ENCODE measurements at regions not wholly inside any gene's neighbourhood (a gene's known extent, or its start where the extent isn't known, plus 50 kb on each side); places are given as distances from the start of the nearest gene placed in this dataset.

DNA sequence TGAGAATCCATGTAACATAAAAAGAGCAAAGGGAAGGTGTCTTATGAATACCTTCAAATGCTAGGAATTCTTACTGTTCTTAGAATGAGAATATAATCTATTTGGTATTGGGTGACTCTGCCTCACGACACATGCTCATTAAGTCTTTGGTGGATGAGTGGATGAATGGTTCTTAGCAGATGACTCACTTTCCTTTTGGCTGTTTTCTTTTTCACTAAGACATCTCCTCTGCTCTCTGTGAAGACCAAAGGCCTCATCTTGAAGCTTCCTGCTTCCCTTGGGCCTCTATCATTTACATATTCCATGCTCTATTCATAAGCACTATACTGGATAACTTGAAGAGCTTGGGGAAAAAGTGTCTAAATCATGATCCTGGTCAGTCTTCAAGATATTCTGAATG lies 468.1 kb downstream of the SPATA31D1 start:
- peaks cover 13% of the 10 kb centered on the region for H3K4me1 Mint-ChIP-seq
- H3K4me1 ChIP-seq (ENCODE audit: control insufficient read depth, insufficient read depth, low read length) = no peaks in the 10 kb centered on the region
- H3K9me3 Mint-ChIP-seq = peaks cover 8% of the 10 kb centered on the region
- DNase-seq = no peak
- H3K36me3 ChIP-seq (ENCODE audit: control insufficient read depth, insufficient read depth, low read length) = no peaks in the 10 kb centered on the region
- no peaks in the 10 kb centered on the region for H3K9me3 ChIP-seq (ENCODE audit: control insufficient read depth, low read length)
- H3K27me3 ChIP-seq (ENCODE audit: control insufficient read depth, insufficient read depth, low read length, poor library complexity, severe bottlenecking) = no peaks in the 10 kb centered on the region
- no peak overlapping the region for H3K27ac Mint-ChIP-seq
- no peak overlapping the region for H3K9ac ChIP-seq (ENCODE audit: extremely low read depth, low read length, poor library complexity, severe bottlenecking)
- H3K4me3 ChIP-seq (ENCODE audit: low read length) = no peak overlapping the region
- no peak overlapping the region for H3K4me3 Mint-ChIP-seq
- H3K27ac ChIP-seq (ENCODE audit: low read depth, low read length) = no peak overlapping the region
- H3K36me3 Mint-ChIP-seq (ENCODE audit: low read depth) = no peaks in the 10 kb centered on the region
- TF ChIP-seq, protein P1, sequence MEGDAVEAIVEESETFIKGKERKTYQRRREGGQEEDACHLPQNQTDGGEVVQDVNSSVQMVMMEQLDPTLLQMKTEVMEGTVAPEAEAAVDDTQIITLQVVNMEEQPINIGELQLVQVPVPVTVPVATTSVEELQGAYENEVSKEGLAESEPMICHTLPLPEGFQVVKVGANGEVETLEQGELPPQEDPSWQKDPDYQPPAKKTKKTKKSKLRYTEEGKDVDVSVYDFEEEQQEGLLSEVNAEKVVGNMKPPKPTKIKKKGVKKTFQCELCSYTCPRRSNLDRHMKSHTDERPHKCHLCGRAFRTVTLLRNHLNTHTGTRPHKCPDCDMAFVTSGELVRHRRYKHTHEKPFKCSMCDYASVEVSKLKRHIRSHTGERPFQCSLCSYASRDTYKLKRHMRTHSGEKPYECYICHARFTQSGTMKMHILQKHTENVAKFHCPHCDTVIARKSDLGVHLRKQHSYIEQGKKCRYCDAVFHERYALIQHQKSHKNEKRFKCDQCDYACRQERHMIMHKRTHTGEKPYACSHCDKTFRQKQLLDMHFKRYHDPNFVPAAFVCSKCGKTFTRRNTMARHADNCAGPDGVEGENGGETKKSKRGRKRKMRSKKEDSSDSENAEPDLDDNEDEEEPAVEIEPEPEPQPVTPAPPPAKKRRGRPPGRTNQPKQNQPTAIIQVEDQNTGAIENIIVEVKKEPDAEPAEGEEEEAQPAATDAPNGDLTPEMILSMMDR (conservative IDR thresholded peaks at IDR 0.05) = no peak
- no peaks in the 10 kb centered on the region for H3K27me3 Mint-ChIP-seq (ENCODE audit: insufficient read depth)
- WGBS, 2 experiments (ENCODE audit: insufficient coverage in 1 of 2, insufficient read length in 1 of 2) = 100% methylated on average over 1 of the region's 1 CpG; no CpG with 5 or more reads in 1 of the 2 experiments

DNA sequence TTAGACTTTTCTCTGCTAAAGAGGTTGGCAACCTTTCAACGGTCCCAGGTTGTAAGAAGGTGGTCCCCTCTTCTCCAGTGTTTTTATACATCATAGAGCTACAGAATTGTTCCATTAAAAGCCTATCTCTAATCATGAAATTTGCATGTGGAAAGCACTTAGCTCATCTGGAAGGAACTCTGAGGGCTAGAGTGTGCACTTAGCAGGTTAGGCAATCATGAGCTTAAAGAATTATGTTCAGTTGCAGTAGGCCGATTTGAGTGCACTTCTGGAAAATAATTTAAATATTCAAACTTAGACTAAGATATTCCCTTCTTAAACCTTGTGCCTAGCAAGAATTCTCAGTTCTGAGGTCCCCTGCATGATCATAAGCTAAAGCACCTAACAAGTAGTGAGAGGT lies 468.7 kb downstream of the SPATA31D1 start:
- no peaks in the 10 kb centered on the region for H3K27me3 Mint-ChIP-seq (ENCODE audit: insufficient read depth)
- Histone ChIP-seq H3K27ac (ENCODE audit: low read depth, low read length) (no peak overlapping the region), H3K9ac (ENCODE audit: extremely low read depth, low read length, poor library complexity, severe bottlenecking) (no peak overlapping the region), H3K9me3 (ENCODE audit: control insufficient read depth, low read length) (no peaks in the 10 kb centered on the region), H3K4me1 (ENCODE audit: control insufficient read depth, insufficient read depth, low read length) (no peaks in the 10 kb centered on the region), H3K36me3 (ENCODE audit: control insufficient read depth, insufficient read depth, low read length) (no peaks in the 10 kb centered on the region), H3K27me3 (ENCODE audit: control insufficient read depth, insufficient read depth, low read length, poor library complexity, severe bottlenecking) (no peaks in the 10 kb centered on the region), H3K4me3 (ENCODE audit: low read length) (no peak overlapping the region)
- WGBS, 2 experiments (ENCODE audit: insufficient coverage in 1 of 2, insufficient read length in 1 of 2) = 96 to 100% methylated on average over 1 to 2 of the region's 2 CpGs
- TF ChIP-seq, protein P1 (conservative IDR thresholded peaks at IDR 0.05) = no peak
- no peak overlapping the region for H3K4me3 Mint-ChIP-seq
- H3K4me1 Mint-ChIP-seq = peaks cover 13% of the 10 kb centered on the region
- H3K9me3 Mint-ChIP-seq = peaks cover 2% of the 10 kb centered on the region
- no peak for DNase-seq
- H3K36me3 Mint-ChIP-seq (ENCODE audit: low read depth) = no peaks in the 10 kb centered on the region
- no peak overlapping the region for H3K27ac Mint-ChIP-seq

DNA sequence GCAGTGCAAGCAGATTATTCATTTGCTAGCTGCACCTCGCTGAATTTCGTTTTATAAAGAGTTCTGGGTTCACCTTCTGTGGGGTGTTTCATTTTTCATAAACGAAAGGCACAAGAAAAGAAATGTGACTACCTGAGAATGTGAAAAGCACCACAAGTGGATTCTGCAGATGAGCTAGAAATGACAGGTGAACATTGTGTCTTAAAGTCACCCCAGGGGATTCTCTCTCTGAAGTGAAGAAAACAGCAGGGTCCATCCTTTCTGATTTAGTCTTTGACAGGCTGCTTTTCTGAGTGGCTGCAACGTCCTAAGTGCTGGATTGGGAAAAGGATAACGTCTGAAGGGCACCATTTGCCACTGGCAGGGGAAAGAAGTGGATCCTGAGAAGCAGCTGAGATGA lies 469.3 kb downstream of the SPATA31D1 start:
- Mint-ChIP-seq H3K36me3 (ENCODE audit: low read depth) (no peaks in the 10 kb centered on the region), H3K4me3 (no peak overlapping the region), H3K4me1 (peaks cover 13% of the 10 kb centered on the region), H3K9me3 (no peaks in the 10 kb centered on the region), H3K27me3 (ENCODE audit: insufficient read depth) (no peaks in the 10 kb centered on the region), H3K27ac (no peak overlapping the region)
- no peak for DNase-seq
- no peaks in the 10 kb centered on the region for H3K36me3 ChIP-seq (ENCODE audit: control insufficient read depth, insufficient read depth, low read length)
- no peaks in the 10 kb centered on the region for H3K27me3 ChIP-seq (ENCODE audit: control insufficient read depth, insufficient read depth, low read length, poor library complexity, severe bottlenecking)
- H3K9me3 ChIP-seq (ENCODE audit: control insufficient read depth, low read length) = no peaks in the 10 kb centered on the region
- TF ChIP-seq, protein P1 (conservative IDR thresholded peaks at IDR 0.05) = no peak
- H3K9ac ChIP-seq (ENCODE audit: extremely low read depth, low read length, poor library complexity, severe bottlenecking) = no peak overlapping the region
- 65 to 77% methylated on average over 5 of the region's 5 CpGs for WGBS, 2 experiments (ENCODE audit: insufficient coverage in 1 of 2, insufficient read length in 1 of 2)
- H3K4me1 ChIP-seq (ENCODE audit: control insufficient read depth, insufficient read depth, low read length) = no peaks in the 10 kb centered on the region
- no peak overlapping the region for H3K4me3 ChIP-seq (ENCODE audit: low read length)
- no peak overlapping the region for H3K27ac ChIP-seq (ENCODE audit: low read depth, low read length)
